Ovary (tissue), 3 donors: ENCODE measurements at regions not wholly inside any gene's neighbourhood (a gene's known extent, or its start where the extent isn't known, plus 50 kb on each side); places are given as distances from the start of the nearest gene placed in this dataset.

Source experiments
- CTCF ChIP-seq, 3 donors: fragments of 450-650 bp in 2 of 3; fragments of 200-600 bp in 1 of 3; IDR thresholded peaks; one replicate each; pipeline versions ENCODE4 v1.5.1 to v1.8.0; 2016 to 2022; ENCODE audit warnings: antibody characterized with exemption in 3 of 3, mild to moderate bottlenecking in 1 of 3
- EP300 ChIP-seq: sonication (generic); formaldehyde crosslinking; IDR thresholded peaks from one replicate; pipeline ENCODE4 v1.6.1; 2017; ENCODE audit warnings: antibody characterized with exemption
- POLR2A ChIP-seq: fragments of 450-650 bp; IDR thresholded peaks from one replicate; pipeline ENCODE4 v1.6.1; 2017; ENCODE audit warnings: antibody characterized with exemption, mild to moderate bottlenecking, moderate library complexity
- donor health status: DM: no; HTN: no; CAD: no.

GRCh38 chr3:24639061-24639460 is 144.4 kb upstream of the THRB start:
- no peak for TF ChIP-seq EP300
- no peak for TF ChIP-seq CTCF (IDR thresholded peaks at IDR 0.05)
- TF ChIP-seq POLR2A = no peak
